T-helper 2 cell treated with Interferon-gamma antibody and Interleukin-4, amounts not matched to agents 5 μg/mL and 100 μg/mL, for 36 hours (primary cell): ENCODE measurements at regions not wholly inside any gene's neighbourhood (a gene's known extent, or its start where the extent isn't known, plus 50 kb on each side); places are given as distances from the start of the nearest gene placed in this dataset.

Experiments
- DNase-seq: peaks from one replicate; pipeline ENCODE4 v3.0.0; 2021; ENCODE audit warnings: low spot score
- H3K27ac Mint-ChIP-seq: one replicate; pipeline ENCODE4 v1.8.0; 2021; ENCODE audit warnings: mild to moderate bottlenecking, mixed read lengths
- H3K27me3 Mint-ChIP-seq: one replicate; pipeline ENCODE4 v1.8.0; 2021; ENCODE audit warnings: low read depth, mixed read lengths
- H3K36me3 Mint-ChIP-seq: one replicate; pipeline ENCODE4 v1.8.0; 2021; ENCODE audit warnings: low read depth, mixed read lengths
- H3K4me1 Mint-ChIP-seq: one replicate; pipeline ENCODE4 v1.8.0; 2021; ENCODE audit warnings: low read depth, mixed read lengths
- H3K4me3 Mint-ChIP-seq: one replicate; pipeline ENCODE4 v1.8.0; 2022; ENCODE audit warnings: mild to moderate bottlenecking, moderate library complexity, mixed read lengths
- H3K9me3 Mint-ChIP-seq: one replicate; pipeline ENCODE4 v1.8.0; 2021; ENCODE audit warnings: mixed read lengths

GRCh38 chr4:30842689-30843088 is 122.5 kb downstream of the PCDH7 start:
- no peak overlapping the region for H3K4me3 Mint-ChIP-seq
- no peak overlapping the region for H3K27ac Mint-ChIP-seq
- no peaks in the 10 kb centered on the region for H3K9me3 Mint-ChIP-seq
- no peaks in the 10 kb centered on the region for H3K36me3 Mint-ChIP-seq
- DNase-seq = no peak
- no peaks in the 10 kb centered on the region for H3K27me3 Mint-ChIP-seq
- no peaks in the 10 kb centered on the region for H3K4me1 Mint-ChIP-seq

GRCh38 chr4:30844861-30845582 is 124.9 kb downstream of the PCDH7 start:
- H3K27me3 Mint-ChIP-seq = no peaks in the 10 kb centered on the region
- H3K4me3 Mint-ChIP-seq = no peak overlapping the region
- no peaks in the 10 kb centered on the region for H3K36me3 Mint-ChIP-seq

GRCh38 chr4:30847167-30847566 is 127.0 kb downstream of the PCDH7 start:
- Mint-ChIP-seq H3K36me3 (no peaks in the 10 kb centered on the region), H3K27me3 (no peaks in the 10 kb centered on the region), H3K4me1 (no peaks in the 10 kb centered on the region), H3K27ac (no peak overlapping the region), H3K9me3 (peaks cover 10% of the 10 kb centered on the region), H3K4me3 (no peak overlapping the region)
- no peak for DNase-seq

More at GRCh38 chr4:30844861-30845582, 124.9 kb downstream of the PCDH7 start:
- Mint-ChIP-seq H3K4me1 (no peaks in the 10 kb centered on the region), H3K9me3 (peaks cover 6% of the 10 kb centered on the region), H3K27ac (no peak overlapping the region)
- no peak for DNase-seq

GRCh38 chr4:30847958-30848357 is 127.8 kb downstream of the PCDH7 start:
- no peaks in the 10 kb centered on the region for H3K36me3 Mint-ChIP-seq
- no peaks in the 10 kb centered on the region for H3K27me3 Mint-ChIP-seq
- peaks cover 10% of the 10 kb centered on the region for H3K9me3 Mint-ChIP-seq
- no peak overlapping the region for H3K4me3 Mint-ChIP-seq
- H3K27ac Mint-ChIP-seq = no peak overlapping the region
- H3K4me1 Mint-ChIP-seq = no peaks in the 10 kb centered on the region
- DNase-seq = no peak

- H3K4me1 Mint-ChIP-seq = no peaks in the 10 kb centered on the region
- H3K36me3 Mint-ChIP-seq = no peaks in the 10 kb centered on the region
- peaks cover 32% of the 10 kb centered on the region for H3K9me3 Mint-ChIP-seq
- no peaks in the 10 kb centered on the region for H3K27me3 Mint-ChIP-seq
- no peak for DNase-seq
- H3K4me3 Mint-ChIP-seq = no peak overlapping the region
- no peak overlapping the region for H3K27ac Mint-ChIP-seq
Observed at GRCh38 chr4:30854531-30854930, 134.4 kb downstream of the PCDH7 start.

GRCh38 chr4:30855232-30855631 is 135.1 kb downstream of the PCDH7 start:
- Mint-ChIP-seq H3K4me3 (no peak overlapping the region), H3K36me3 (no peaks in the 10 kb centered on the region), H3K27ac (no peak overlapping the region), H3K4me1 (no peaks in the 10 kb centered on the region), H3K27me3 (no peaks in the 10 kb centered on the region), H3K9me3 (peaks cover 25% of the 10 kb centered on the region)
- no peak for DNase-seq

- Mint-ChIP-seq H3K4me1 (no peaks in the 10 kb centered on the region), H3K9me3 (peaks cover 23% of the 10 kb centered on the region), H3K27ac (no peak overlapping the region), H3K4me3 (no peak overlapping the region), H3K27me3 (no peaks in the 10 kb centered on the region), H3K36me3 (no peaks in the 10 kb centered on the region)
- DNase-seq = no peak
Observed at GRCh38 chr4:30856795-30857564, 136.8 kb downstream of the PCDH7 start.

GRCh38 chr4:30860978-30861377 is 140.8 kb downstream of the PCDH7 start:
- Mint-ChIP-seq H3K9me3 (peaks cover 12% of the 10 kb centered on the region), H3K4me1 (no peaks in the 10 kb centered on the region)

GRCh38 chr4:30862196-30862595 is 142.0 kb downstream of the PCDH7 start:
- DNase-seq = no peak
- H3K4me1 Mint-ChIP-seq = no peaks in the 10 kb centered on the region
- H3K27ac Mint-ChIP-seq = no peak overlapping the region
- H3K9me3 Mint-ChIP-seq = peaks cover 8% of the 10 kb centered on the region
- H3K27me3 Mint-ChIP-seq = no peaks in the 10 kb centered on the region
- H3K4me3 Mint-ChIP-seq = no peak overlapping the region
- H3K36me3 Mint-ChIP-seq = no peaks in the 10 kb centered on the region

More at GRCh38 chr4:30860978-30861377, 140.8 kb downstream of the PCDH7 start:
- H3K36me3 Mint-ChIP-seq = no peaks in the 10 kb centered on the region
- H3K27ac Mint-ChIP-seq = no peak overlapping the region
- H3K27me3 Mint-ChIP-seq = no peaks in the 10 kb centered on the region
- H3K4me3 Mint-ChIP-seq = no peak overlapping the region
- no peak for DNase-seq

- Mint-ChIP-seq H3K27ac (no peak overlapping the region), H3K4me3 (no peak overlapping the region), H3K9me3 (peaks cover 8% of the 10 kb centered on the region), H3K4me1 (no peaks in the 10 kb centered on the region), H3K36me3 (no peaks in the 10 kb centered on the region), H3K27me3 (no peaks in the 10 kb centered on the region)
- no peak for DNase-seq
Observed at GRCh38 chr4:30863021-30863420, 142.9 kb downstream of the PCDH7 start.

GRCh38 chr4:30865691-30866090 is 145.5 kb downstream of the PCDH7 start:
- Mint-ChIP-seq H3K27me3 (no peaks in the 10 kb centered on the region), H3K4me1 (no peaks in the 10 kb centered on the region), H3K27ac (no peak overlapping the region), H3K4me3 (no peak overlapping the region), H3K9me3 (peaks cover 9% of the 10 kb centered on the region), H3K36me3 (no peaks in the 10 kb centered on the region)
- DNase-seq = no peak

GRCh38 chr4:30866346-30866745 is 146.2 kb downstream of the PCDH7 start:
- no peaks in the 10 kb centered on the region for H3K36me3 Mint-ChIP-seq
- DNase-seq = no peak
- no peaks in the 10 kb centered on the region for H3K27me3 Mint-ChIP-seq
- peaks cover 12% of the 10 kb centered on the region for H3K9me3 Mint-ChIP-seq
- H3K4me3 Mint-ChIP-seq = no peak overlapping the region
- H3K27ac Mint-ChIP-seq = no peak overlapping the region
- no peaks in the 10 kb centered on the region for H3K4me1 Mint-ChIP-seq

- H3K4me1 Mint-ChIP-seq = no peaks in the 10 kb centered on the region
- H3K36me3 Mint-ChIP-seq = no peaks in the 10 kb centered on the region
Observed at GRCh38 chr4:30866907-30867306, 146.7 kb downstream of the PCDH7 start.

GRCh38 chr4:30867427-30867826 is 147.3 kb downstream of the PCDH7 start:
- no peak for DNase-seq
- no peaks in the 10 kb centered on the region for H3K27me3 Mint-ChIP-seq
- H3K9me3 Mint-ChIP-seq = peaks cover 12% of the 10 kb centered on the region
- H3K4me3 Mint-ChIP-seq = no peak overlapping the region
- H3K27ac Mint-ChIP-seq = no peak overlapping the region
- no peaks in the 10 kb centered on the region for H3K4me1 Mint-ChIP-seq
- no peaks in the 10 kb centered on the region for H3K36me3 Mint-ChIP-seq

More at GRCh38 chr4:30866907-30867306, 146.7 kb downstream of the PCDH7 start:
- H3K9me3 Mint-ChIP-seq = peaks cover 12% of the 10 kb centered on the region
- no peaks in the 10 kb centered on the region for H3K27me3 Mint-ChIP-seq
- no peak overlapping the region for H3K27ac Mint-ChIP-seq
- H3K4me3 Mint-ChIP-seq = no peak overlapping the region
- no peak for DNase-seq
